ENCODE measurements at regions not wholly inside any gene's neighbourhood (a gene's known extent, or its start where the extent isn't known, plus 50 kb on each side); places are given as distances from the start of the nearest gene placed in this dataset.

DNA sequence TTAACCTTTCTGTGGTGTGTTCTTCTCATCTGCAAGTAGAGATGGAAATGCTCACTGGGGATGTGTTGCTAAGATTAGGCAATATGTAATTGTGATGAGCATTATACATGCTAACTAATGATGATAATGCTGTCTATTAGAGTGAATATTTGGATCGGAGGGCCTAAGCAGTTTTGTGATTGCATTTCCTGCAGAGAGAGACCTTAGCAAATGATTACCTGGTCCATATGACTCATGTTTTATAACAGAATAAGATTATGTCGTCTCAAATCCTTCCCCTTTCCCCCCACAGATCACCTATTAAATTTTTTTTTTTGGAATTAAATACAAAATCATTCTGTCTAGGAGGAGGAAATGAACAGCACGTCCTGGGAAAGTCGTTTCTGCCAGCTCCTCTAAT is 82.7 kb downstream of the IZUMO3 start:
- Histone ChIP-seq H3K27me3 (ENCODE audit: control insufficient read depth, insufficient read depth, low read length) (no peaks in the 10 kb centered on the region), H3K4me3 (ENCODE audit: low read depth, low read length) (no peak overlapping the region), H3K36me3 (ENCODE audit: control insufficient read depth, insufficient read depth, low read length) (no peaks in the 10 kb centered on the region)
- no peak for DNase-seq (ENCODE audit: low read depth)
- TF ChIP-seq, protein P1, sequence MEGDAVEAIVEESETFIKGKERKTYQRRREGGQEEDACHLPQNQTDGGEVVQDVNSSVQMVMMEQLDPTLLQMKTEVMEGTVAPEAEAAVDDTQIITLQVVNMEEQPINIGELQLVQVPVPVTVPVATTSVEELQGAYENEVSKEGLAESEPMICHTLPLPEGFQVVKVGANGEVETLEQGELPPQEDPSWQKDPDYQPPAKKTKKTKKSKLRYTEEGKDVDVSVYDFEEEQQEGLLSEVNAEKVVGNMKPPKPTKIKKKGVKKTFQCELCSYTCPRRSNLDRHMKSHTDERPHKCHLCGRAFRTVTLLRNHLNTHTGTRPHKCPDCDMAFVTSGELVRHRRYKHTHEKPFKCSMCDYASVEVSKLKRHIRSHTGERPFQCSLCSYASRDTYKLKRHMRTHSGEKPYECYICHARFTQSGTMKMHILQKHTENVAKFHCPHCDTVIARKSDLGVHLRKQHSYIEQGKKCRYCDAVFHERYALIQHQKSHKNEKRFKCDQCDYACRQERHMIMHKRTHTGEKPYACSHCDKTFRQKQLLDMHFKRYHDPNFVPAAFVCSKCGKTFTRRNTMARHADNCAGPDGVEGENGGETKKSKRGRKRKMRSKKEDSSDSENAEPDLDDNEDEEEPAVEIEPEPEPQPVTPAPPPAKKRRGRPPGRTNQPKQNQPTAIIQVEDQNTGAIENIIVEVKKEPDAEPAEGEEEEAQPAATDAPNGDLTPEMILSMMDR (IDR thresholded peaks at IDR 0.05; ENCODE audit: insufficient read depth, low read depth, low read length) = no peak
- POLR2A ChIA-PET = no interaction called here
- CTCF ChIA-PET = no interaction called here

DNA sequence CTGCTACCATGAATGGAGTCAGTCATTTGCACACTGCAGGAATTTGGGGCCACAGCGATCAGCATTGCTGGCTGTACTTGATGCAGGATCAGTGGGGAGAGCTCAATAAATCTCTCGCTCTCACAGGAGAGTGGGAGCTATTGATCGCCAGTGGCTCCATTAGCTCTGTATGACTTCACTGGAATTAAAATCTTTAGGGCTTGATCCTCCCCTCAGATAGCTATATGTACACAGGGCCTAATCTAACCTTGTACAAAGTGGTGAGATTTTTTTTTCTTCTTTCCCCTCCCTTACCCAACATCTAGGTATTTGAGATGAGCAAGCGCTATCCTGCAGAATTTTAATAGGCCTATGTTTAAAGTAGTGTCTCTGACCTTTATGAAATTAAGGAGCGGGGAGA is 84.9 kb downstream of the IZUMO3 start:
- no peaks in the 10 kb centered on the region for H3K36me3 ChIP-seq (ENCODE audit: control insufficient read depth, insufficient read depth, low read length)
- H3K4me3 ChIP-seq (ENCODE audit: low read depth, low read length) = no peak overlapping the region
- H3K27me3 ChIP-seq (ENCODE audit: control insufficient read depth, insufficient read depth, low read length) = no peaks in the 10 kb centered on the region
- TF ChIP-seq, protein P1 (IDR thresholded peaks at IDR 0.05; ENCODE audit: insufficient read depth, low read depth, low read length) = no peak
- DNase-seq (ENCODE audit: low read depth) = no peak
- POLR2A ChIA-PET = no interaction called here
- CTCF ChIA-PET = interaction anchor here (0.9 kb wide), 1 partner anchor 18 kb away, joined by 3 read pairs; no protein-coding TSS in a partner anchor

DNA sequence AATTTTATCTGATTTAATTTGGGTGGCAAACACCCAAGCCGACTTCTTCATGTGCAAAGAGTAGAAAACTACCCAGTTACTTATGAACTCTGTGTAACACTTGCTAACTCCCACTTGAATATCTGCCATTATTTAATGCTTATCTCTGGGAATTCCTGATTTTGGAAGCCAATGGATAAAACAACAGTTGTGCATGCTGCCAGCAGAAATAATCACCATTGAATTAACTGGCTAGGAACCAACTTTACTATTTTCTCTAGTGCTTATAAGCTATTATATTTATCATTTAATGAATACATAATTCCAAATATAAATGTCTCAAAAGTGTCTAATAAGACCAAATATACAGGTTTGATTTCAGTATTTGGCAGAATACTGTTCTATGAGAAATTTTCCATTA is 85.7 kb downstream of the IZUMO3 start:
- H3K36me3 ChIP-seq (ENCODE audit: control insufficient read depth, insufficient read depth, low read length) = no peaks in the 10 kb centered on the region
- TF ChIP-seq, protein P1 (IDR thresholded peaks at IDR 0.05; ENCODE audit: insufficient read depth, low read depth, low read length) = no peak
- no peak overlapping the region for H3K4me3 ChIP-seq (ENCODE audit: low read depth, low read length)
- DNase-seq (ENCODE audit: low read depth) = no peak
- ChIA-PET POLR2A (no interaction called here), CTCF (interaction anchor here (0.6 to 0.9 kb wide), 2 partner anchors 17 to 342 kb away, joined by 3 read pairs; no protein-coding TSS in a partner anchor)
- H3K27me3 ChIP-seq (ENCODE audit: control insufficient read depth, insufficient read depth, low read length) = no peaks in the 10 kb centered on the region

DNA sequence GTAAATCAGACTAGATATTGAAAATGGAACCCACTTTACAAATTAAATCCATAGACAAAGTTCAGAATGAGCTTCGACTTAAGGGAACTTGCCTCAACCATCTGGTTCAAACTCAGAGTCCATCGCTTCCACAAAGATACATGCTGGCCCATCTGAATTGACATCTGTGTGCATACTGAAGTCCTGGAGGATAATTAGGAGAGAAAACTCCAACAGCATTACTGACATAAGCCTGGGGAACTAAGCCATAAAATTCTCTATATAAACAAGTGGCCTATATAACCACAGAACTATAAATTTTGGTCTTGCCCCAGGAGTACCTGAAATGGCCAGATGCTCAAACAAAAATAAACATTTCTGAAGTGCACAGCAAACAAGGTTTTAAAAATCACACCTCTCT is 94.4 kb downstream of the IZUMO3 start:
- ChIA-PET CTCF (no interaction called here), POLR2A (no interaction called here)
- TF ChIP-seq, protein P1 (IDR thresholded peaks at IDR 0.05; ENCODE audit: insufficient read depth, low read depth, low read length) = no peak
- Histone ChIP-seq H3K4me3 (ENCODE audit: low read depth, low read length) (no peak overlapping the region), H3K27me3 (ENCODE audit: control insufficient read depth, insufficient read depth, low read length) (no peaks in the 10 kb centered on the region), H3K36me3 (ENCODE audit: control insufficient read depth, insufficient read depth, low read length) (no peaks in the 10 kb centered on the region)
- DNase-seq (ENCODE audit: low read depth) = no peak

DNA sequence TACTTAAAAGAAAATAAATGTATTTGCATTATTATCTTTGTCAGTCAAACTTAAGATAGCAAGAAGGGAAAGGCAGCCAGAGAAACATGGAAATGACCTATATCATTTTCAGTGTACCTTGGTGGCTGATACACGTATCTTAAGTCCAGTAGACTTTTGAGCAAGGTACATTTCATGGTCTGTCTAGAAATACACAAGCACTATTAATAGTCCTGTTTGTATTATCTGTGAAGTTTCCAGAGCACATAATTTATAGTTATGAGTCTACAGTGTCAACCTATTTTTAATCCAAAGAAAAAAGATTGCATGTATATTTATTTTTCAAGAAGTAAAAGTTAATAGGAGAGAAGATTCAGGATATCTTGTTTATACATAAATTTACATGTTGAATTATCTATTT is 95.7 kb downstream of the IZUMO3 start:
- POLR2A ChIA-PET = no interaction called here

More for the DNA sequence above, 95.7 kb downstream of the IZUMO3 start:
- TF ChIP-seq, protein P1 (IDR thresholded peaks at IDR 0.05; ENCODE audit: insufficient read depth, low read depth, low read length) = no peak
- Histone ChIP-seq H3K4me3 (ENCODE audit: low read depth, low read length) (no peak overlapping the region), H3K27me3 (ENCODE audit: control insufficient read depth, insufficient read depth, low read length) (no peaks in the 10 kb centered on the region), H3K36me3 (ENCODE audit: control insufficient read depth, insufficient read depth, low read length) (no peaks in the 10 kb centered on the region)
- CTCF ChIA-PET = no interaction called here
- DNase-seq (ENCODE audit: low read depth) = no peak

Data from BJ (cell line).